Spleen (tissue), 11 donors: ENCODE measurements at regions not wholly inside any gene's neighbourhood (a gene's known extent, or its start where the extent isn't known, plus 50 kb on each side); places are given as distances from the start of the nearest gene placed in this dataset.

Experiments
- DNase-seq: peaks from one replicate; pipeline ENCODE4 v3.0.0-alpha.2; 2020
- H3K27ac ChIP-seq, 8 donors: fragments of 200-600 bp; sonication (generic) in 7 of 8; 1 replicate in 4 of 8; 2 replicates in 4 of 8; pipeline versions ENCODE4 v1.5.0 to v1.8.0; 2016 to 2021; ENCODE audit warnings: inconsistent platforms in 4 of 8, mild to moderate bottlenecking in 4 of 8, moderate library complexity in 1 of 8
- H3K27me3 ChIP-seq, 7 donors: fragments of 200-600 bp; sonication (generic) in 6 of 7; replicated peaks in 1 of 7; 1 replicate in 4 of 7; 2 replicates in 3 of 7; pipeline versions ENCODE4 v1.5.0 to v1.8.0; 2016 to 2021; ENCODE audit warnings: inconsistent platforms in 3 of 7, mild to moderate bottlenecking in 1 of 7
- H3K36me3 ChIP-seq, 6 donors: fragments of 200-600 bp; sonication (generic) in 5 of 6; 1 replicate in 4 of 6; 2 replicates in 2 of 6; pipeline versions ENCODE4 v1.5.0 to v1.8.0; 2016 to 2021; ENCODE audit warnings: inconsistent platforms in 2 of 6
- H3K4me1 ChIP-seq, 6 donors: fragments of 200-600 bp; sonication (generic) in 5 of 6; 1 replicate in 3 of 6; 2 replicates in 3 of 6; pipeline versions ENCODE4 v1.5.0 to v1.8.0; 2016 to 2021; ENCODE audit warnings: inconsistent platforms in 3 of 6
- H3K4me3 ChIP-seq, 8 donors: fragments of 200-600 bp; sonication (generic) in 7 of 8; 1 replicate in 4 of 8; 2 replicates in 4 of 8; pipeline versions ENCODE4 v1.5.0 to v1.8.0; 2016 to 2021; ENCODE audit warnings: inconsistent platforms in 4 of 8, mild to moderate bottlenecking in 4 of 8, moderate library complexity in 2 of 8
- H3K9me3 ChIP-seq, 8 donors: fragments of 200-600 bp; sonication (generic) in 7 of 8; 1 replicate in 4 of 8; 2 replicates in 4 of 8; pipeline versions ENCODE4 v1.5.0 to v1.8.0; 2016 to 2021; ENCODE audit warnings: inconsistent platforms in 4 of 8
- POLR2A ChIP-seq, 3 donors: fragments of 450-650 bp; IDR thresholded peaks; one replicate each; pipeline ENCODE4 v1.5.1; 2017; ENCODE audit warnings: antibody characterized with exemption in 3 of 3, mild to moderate bottlenecking in 1 of 3
- POLR2AphosphoS5 ChIP-seq, 3 donors: sonication (generic); formaldehyde crosslinking; IDR thresholded peaks; one replicate each; pipeline ENCODE4 v1.5.1; 2017; ENCODE audit warnings: antibody characterized with exemption in 3 of 3
- WGBS, 5 donors: extraction: QIAGEN DNeasy Blood & Tissue Kit in 3 of 5; methylation state at CpG; one replicate each; pipeline versions ENCODE4 v1.1.5 to v1.1.7; 2013 to 2018; 5-methylcytosine and 5-hydroxymethylcytosine counted together
- intact Hi-C: fragments of 100-400 bp; cut with DNase I; formaldehyde crosslinking; loops from one replicate; pipeline ENCODE4 v1.15.0; 2023; ENCODE audit warnings: low total_unique reads
- TF ChIP-seq, protein P1 (sequence below), 11 experiments: fragments of 200-600 bp in 7 of 11; fragments of 450-650 bp in 4 of 11; sonication (generic) in 4 of 11; IDR thresholded peaks in 8 of 11; conservative IDR thresholded peaks in 3 of 11; 1 replicate in 7 of 11; 2 replicates in 4 of 11; pipeline versions ENCODE4 v1.4.0 to v1.8.0; 2016 to 2021; ENCODE audit warnings: antibody characterized with exemption in 11 of 11, inconsistent platforms in 4 of 11, mild to moderate bottlenecking in 1 of 11
- donor health status: healthy with polysubstance abuse.
- donor health status: DM: no; HTN: no; CAD: no; lungs with moderate emphysema.
- donor health status: DM: no; HTN: no; CAD: no.
- donor health status: Bipolar disorder and iron deficiency.
- donor health status: healthy.
- donor health status: DM: no; HTN: no; CAD: no.
- donor health status: DM: yes; HTN: yes; CAD: no.

DNA sequence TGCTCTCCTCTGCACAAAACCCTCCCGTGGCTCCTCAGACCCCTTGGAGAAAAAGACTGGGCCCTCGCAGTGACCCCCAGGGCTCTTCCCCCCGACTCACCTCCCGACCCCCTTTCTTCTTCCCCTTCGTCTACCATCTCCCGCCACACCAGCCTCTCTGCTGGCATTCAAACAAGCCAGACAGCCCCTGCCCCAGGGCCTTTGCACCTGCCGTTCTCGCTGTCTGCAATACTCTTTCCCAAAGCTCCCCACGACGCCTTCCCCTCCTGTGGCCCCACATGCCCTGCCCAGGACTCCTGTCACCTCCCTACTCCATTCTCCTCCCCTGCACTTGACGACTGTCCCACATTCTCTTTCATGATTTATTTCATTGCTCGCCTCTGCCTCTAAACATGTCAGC, 115.7 kb downstream of the PHETA1 start:
- Histone ChIP-seq H3K9me3 (no peaks in the 10 kb centered on the region), H3K27me3 (peaks cover 0 to 57% (median 3%) of the 10 kb centered on the region in 7 donors), H3K27ac (no peak overlapping the region), H3K4me3 (no peak overlapping the region), H3K4me1 (no peaks in the 10 kb centered on the region), H3K36me3 (no peaks in the 10 kb centered on the region)
- no peak for TF ChIP-seq POLR2A (IDR thresholded peaks at IDR 0.05)
- TF ChIP-seq, protein P1, sequence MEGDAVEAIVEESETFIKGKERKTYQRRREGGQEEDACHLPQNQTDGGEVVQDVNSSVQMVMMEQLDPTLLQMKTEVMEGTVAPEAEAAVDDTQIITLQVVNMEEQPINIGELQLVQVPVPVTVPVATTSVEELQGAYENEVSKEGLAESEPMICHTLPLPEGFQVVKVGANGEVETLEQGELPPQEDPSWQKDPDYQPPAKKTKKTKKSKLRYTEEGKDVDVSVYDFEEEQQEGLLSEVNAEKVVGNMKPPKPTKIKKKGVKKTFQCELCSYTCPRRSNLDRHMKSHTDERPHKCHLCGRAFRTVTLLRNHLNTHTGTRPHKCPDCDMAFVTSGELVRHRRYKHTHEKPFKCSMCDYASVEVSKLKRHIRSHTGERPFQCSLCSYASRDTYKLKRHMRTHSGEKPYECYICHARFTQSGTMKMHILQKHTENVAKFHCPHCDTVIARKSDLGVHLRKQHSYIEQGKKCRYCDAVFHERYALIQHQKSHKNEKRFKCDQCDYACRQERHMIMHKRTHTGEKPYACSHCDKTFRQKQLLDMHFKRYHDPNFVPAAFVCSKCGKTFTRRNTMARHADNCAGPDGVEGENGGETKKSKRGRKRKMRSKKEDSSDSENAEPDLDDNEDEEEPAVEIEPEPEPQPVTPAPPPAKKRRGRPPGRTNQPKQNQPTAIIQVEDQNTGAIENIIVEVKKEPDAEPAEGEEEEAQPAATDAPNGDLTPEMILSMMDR (IDR thresholded peaks at IDR 0.05 in 8 of 11, conservative IDR thresholded peaks at IDR 0.05 in 3 of 11) = no peak
- no peak for TF ChIP-seq POLR2AphosphoS5 (IDR thresholded peaks at IDR 0.05)
- DNase-seq = no peak
- 81 to 89% (median 84%) methylated on average over 11 to 12 of the region's 12 CpGs for WGBS, 5 donors
- intact Hi-C loops = no loop called here

GRCh38 chr12:111251787-111252186, 117.1 kb downstream of the PHETA1 start:
- Histone ChIP-seq H3K4me1 (no peaks in the 10 kb centered on the region), H3K9me3 (no peaks in the 10 kb centered on the region), H3K27ac (no peak overlapping the region), H3K36me3 (no peaks in the 10 kb centered on the region), H3K27me3 (peaks cover 0 to 72% (median 3%) of the 10 kb centered on the region in 7 donors), H3K4me3 (no peak overlapping the region)
- WGBS, 5 donors = 89 to 94% (median 93%) methylated on average over 7 of the region's 7 CpGs
- TF ChIP-seq POLR2A (IDR thresholded peaks at IDR 0.05) (no peak), POLR2AphosphoS5 (IDR thresholded peaks at IDR 0.05) (no peak)
- TF ChIP-seq, protein P1 (IDR thresholded peaks at IDR 0.05 in 8 of 11, conservative IDR thresholded peaks at IDR 0.05 in 3 of 11) = no peak
- intact Hi-C loops = no loop called here
- DNase-seq = no peak

GRCh38 chr12:111251058-111251730, 117.7 kb downstream of the PHETA1 start:
- Histone ChIP-seq H3K36me3 (no peaks in the 10 kb centered on the region), H3K4me1 (no peaks in the 10 kb centered on the region), H3K4me3 (no peak overlapping the region), H3K27me3 (peaks cover 0 to 73% (median 3%) of the 10 kb centered on the region in 7 donors), H3K9me3 (peaks cover 0 to 4% (median 0%) of the 10 kb centered on the region in 8 donors), H3K27ac (no peak overlapping the region)
- WGBS, 5 donors = 81 to 90% (median 85%) methylated on average over 14 of the region's 14 CpGs
- no peak for DNase-seq
- TF ChIP-seq, protein P1 (IDR thresholded peaks at IDR 0.05 in 8 of 11, conservative IDR thresholded peaks at IDR 0.05 in 3 of 11) = no peak
- TF ChIP-seq POLR2AphosphoS5 (IDR thresholded peaks at IDR 0.05) (no peak), POLR2A (IDR thresholded peaks at IDR 0.05) (no peak)
- intact Hi-C loops = no loop called here

GRCh38 chr12:111250251-111250881, 118.5 kb downstream of the PHETA1 start:
- H3K9me3 ChIP-seq = peaks cover 0 to 13% (median 2%) of the 10 kb centered on the region in 8 donors
- H3K27me3 ChIP-seq = peaks cover 0 to 70% (median 3%) of the 10 kb centered on the region in 7 donors
- TF ChIP-seq POLR2AphosphoS5 (IDR thresholded peaks at IDR 0.05) (no peak), POLR2A (IDR thresholded peaks at IDR 0.05) (no peak)
- TF ChIP-seq, protein P1 (IDR thresholded peaks at IDR 0.05 in 8 of 11, conservative IDR thresholded peaks at IDR 0.05 in 3 of 11) = no peak
- H3K4me1 ChIP-seq = no peaks in the 10 kb centered on the region
- no peak overlapping the region for H3K27ac ChIP-seq
- no peak for DNase-seq
- H3K4me3 ChIP-seq = no peak overlapping the region
- intact Hi-C loops = no loop called here
- H3K36me3 ChIP-seq = no peaks in the 10 kb centered on the region
- 78 to 88% (median 84%) methylated on average over 11 of the region's 11 CpGs for WGBS, 5 donors
